Astrocyte (in vitro differentiated cells and primary cell): ENCODE measurements at regions not wholly inside any gene's neighbourhood (a gene's known extent, or its start where the extent isn't known, plus 50 kb on each side); places are given as distances from the start of the nearest gene placed in this dataset.

Experiments
- DNase-seq: peaks from one replicate; pipeline ENCODE4 v3.0.0-alpha.2; 2010; ENCODE audit warnings: low read depth
- FAIRE-seq: peaks from 2 replicates; lab custom pipeline; 2011; peaks lifted over from hg19 to GRCh38; lab: Jason Lieb, UNC
- H2AFZ ChIP-seq: 2 replicates; pipeline ENCODE4 v1.6.0; 2012; ENCODE audit warnings: low read depth, low read length, inconsistent platforms
- H3K27ac ChIP-seq: 2 replicates; pipeline ENCODE4 v1.5.1; 2011; ENCODE audit warnings: low read depth, low read length, inconsistent platforms
- H3K27me3 ChIP-seq: 2 replicates; pipeline ENCODE4 v1.6.0; 2011; ENCODE audit warnings: low read length, inconsistent platforms; ENCODE audit not compliant: insufficient read depth
- H3K36me3 ChIP-seq: 2 replicates; pipeline ENCODE4 v1.5.1; 2011; ENCODE audit warnings: low read length, inconsistent platforms; ENCODE audit not compliant: insufficient read depth
- H3K4me1 ChIP-seq: 2 replicates; pipeline ENCODE4 v1.5.1; 2011; ENCODE audit warnings: low read length, inconsistent platforms; ENCODE audit not compliant: insufficient read depth
- H3K4me2 ChIP-seq: 2 replicates; pipeline ENCODE4 v1.6.0; 2012; ENCODE audit warnings: low read length, inconsistent platforms
- H3K4me3 ChIP-seq: 2 replicates; pipeline ENCODE4 v1.5.1; 2011; ENCODE audit warnings: low read depth, mild to moderate bottlenecking, low read length, inconsistent platforms; ENCODE audit not compliant: insufficient read depth
- H3K79me2 ChIP-seq: 2 replicates; pipeline ENCODE4 v1.6.0; 2012; ENCODE audit warnings: mild to moderate bottlenecking, low read length, inconsistent platforms; ENCODE audit not compliant: insufficient read depth
- H3K9ac ChIP-seq: 2 replicates; pipeline ENCODE4 v1.6.0; 2012; ENCODE audit warnings: mild to moderate bottlenecking, low read length, inconsistent platforms
- H3K9me3 ChIP-seq: 2 replicates; pipeline ENCODE4 v1.5.1; 2012; ENCODE audit warnings: low read depth, mild to moderate bottlenecking, low read length, inconsistent platforms; ENCODE audit not compliant: insufficient read depth
- H4K20me1 ChIP-seq: 2 replicates; pipeline ENCODE4 v1.6.0; 2012; ENCODE audit warnings: low read length, inconsistent platforms; ENCODE audit not compliant: insufficient read depth
- H3K27ac Mint-ChIP-seq: one replicate; pipeline ENCODE4 v1.8.0; 2021; ENCODE audit warnings: mild to moderate bottlenecking, mixed read lengths; ENCODE audit not compliant: unreplicated experiment
- H3K27me3 Mint-ChIP-seq: one replicate; pipeline ENCODE4 v1.8.0; 2021; ENCODE audit warnings: low read depth, mixed read lengths; ENCODE audit not compliant: unreplicated experiment
- H3K36me3 Mint-ChIP-seq: one replicate; pipeline ENCODE4 v1.8.0; 2021; ENCODE audit warnings: low read depth, mixed read lengths; ENCODE audit not compliant: unreplicated experiment
- H3K4me1 Mint-ChIP-seq: one replicate; pipeline ENCODE4 v1.8.0; 2021; ENCODE audit warnings: low read depth, mixed read lengths; ENCODE audit not compliant: unreplicated experiment
- H3K4me3 Mint-ChIP-seq: one replicate; pipeline ENCODE4 v1.8.0; 2021; ENCODE audit warnings: mild to moderate bottlenecking, moderate library complexity, mixed read lengths; ENCODE audit not compliant: unreplicated experiment
- H3K9me3 Mint-ChIP-seq: one replicate; pipeline ENCODE4 v1.8.0; 2021; ENCODE audit warnings: mild to moderate bottlenecking, mixed read lengths; ENCODE audit not compliant: unreplicated experiment
- EZH2 ChIP-seq: IDR thresholded peaks from 2 replicates; pipeline ENCODE4 v1.6.1; 2012; ENCODE audit warnings: mild to moderate bottlenecking, low read length, inconsistent platforms; ENCODE audit not compliant: insufficient read depth
- TF ChIP-seq, protein P1 (sequence below): IDR thresholded peaks from 2 replicates; pipeline ENCODE4 v1.5.1; 2011; ENCODE audit warnings: low read depth, mild to moderate bottlenecking, inconsistent platforms, low read length, moderate library complexity; ENCODE audit not compliant: insufficient read depth

DNA sequence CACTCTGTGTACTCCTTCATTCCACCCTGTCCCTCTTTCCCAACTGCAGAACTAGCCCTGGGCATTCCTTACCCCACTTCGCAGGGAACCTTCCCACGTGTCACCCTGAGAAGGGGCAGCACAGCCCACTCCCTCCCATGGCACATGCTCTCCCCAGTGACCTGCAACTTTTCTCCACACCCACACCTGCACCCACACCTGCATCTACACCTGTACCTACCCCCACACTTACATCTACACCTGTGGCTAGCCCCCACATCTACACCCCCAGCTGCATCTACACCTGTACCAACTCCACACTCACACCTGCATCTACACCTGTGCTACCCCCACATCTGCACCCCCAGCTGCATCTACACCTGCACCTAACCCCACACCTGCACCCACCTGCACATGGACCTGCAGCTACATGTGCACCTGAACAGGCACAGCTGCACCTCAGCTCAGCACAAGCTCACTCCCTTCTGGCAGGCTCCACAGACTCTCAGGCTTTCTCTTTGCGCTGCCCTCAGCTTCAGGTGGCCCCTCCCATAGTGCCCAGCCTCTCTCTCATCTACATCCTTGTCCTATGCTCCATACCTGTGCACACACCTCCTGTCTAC lies 234.1 kb downstream of the TUBA3C start:
- H4K20me1 ChIP-seq, result no peaks in the 10 kb centered on the region
- no peak overlapping the region for H3K9ac ChIP-seq
- H3K36me3 Mint-ChIP-seq, result no peaks in the 10 kb centered on the region
- TF ChIP-seq EZH2, result no peak
- TF ChIP-seq, protein P1, sequence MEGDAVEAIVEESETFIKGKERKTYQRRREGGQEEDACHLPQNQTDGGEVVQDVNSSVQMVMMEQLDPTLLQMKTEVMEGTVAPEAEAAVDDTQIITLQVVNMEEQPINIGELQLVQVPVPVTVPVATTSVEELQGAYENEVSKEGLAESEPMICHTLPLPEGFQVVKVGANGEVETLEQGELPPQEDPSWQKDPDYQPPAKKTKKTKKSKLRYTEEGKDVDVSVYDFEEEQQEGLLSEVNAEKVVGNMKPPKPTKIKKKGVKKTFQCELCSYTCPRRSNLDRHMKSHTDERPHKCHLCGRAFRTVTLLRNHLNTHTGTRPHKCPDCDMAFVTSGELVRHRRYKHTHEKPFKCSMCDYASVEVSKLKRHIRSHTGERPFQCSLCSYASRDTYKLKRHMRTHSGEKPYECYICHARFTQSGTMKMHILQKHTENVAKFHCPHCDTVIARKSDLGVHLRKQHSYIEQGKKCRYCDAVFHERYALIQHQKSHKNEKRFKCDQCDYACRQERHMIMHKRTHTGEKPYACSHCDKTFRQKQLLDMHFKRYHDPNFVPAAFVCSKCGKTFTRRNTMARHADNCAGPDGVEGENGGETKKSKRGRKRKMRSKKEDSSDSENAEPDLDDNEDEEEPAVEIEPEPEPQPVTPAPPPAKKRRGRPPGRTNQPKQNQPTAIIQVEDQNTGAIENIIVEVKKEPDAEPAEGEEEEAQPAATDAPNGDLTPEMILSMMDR, result no peak
- no peak overlapping the region for H3K4me3 ChIP-seq
- H3K27ac Mint-ChIP-seq, result no peak overlapping the region
- no peaks in the 10 kb centered on the region for H3K4me1 ChIP-seq
- no peak overlapping the region for H3K27ac ChIP-seq
- no peaks in the 10 kb centered on the region for H3K27me3 Mint-ChIP-seq
- H3K9me3 Mint-ChIP-seq, result peaks cover 12% of the 10 kb centered on the region
- no peak overlapping the region for H3K4me2 ChIP-seq
- H3K36me3 ChIP-seq, result no peaks in the 10 kb centered on the region
- no peaks in the 10 kb centered on the region for H3K79me2 ChIP-seq
- DNase-seq (no peak), FAIRE-seq (no peak)
- H2AFZ ChIP-seq, result no peak overlapping the region
- H3K27me3 ChIP-seq, result no peaks in the 10 kb centered on the region
- H3K9me3 ChIP-seq, result peaks cover 8% of the 10 kb centered on the region
- no peak overlapping the region for H3K4me3 Mint-ChIP-seq
- no peaks in the 10 kb centered on the region for H3K4me1 Mint-ChIP-seq

DNA sequence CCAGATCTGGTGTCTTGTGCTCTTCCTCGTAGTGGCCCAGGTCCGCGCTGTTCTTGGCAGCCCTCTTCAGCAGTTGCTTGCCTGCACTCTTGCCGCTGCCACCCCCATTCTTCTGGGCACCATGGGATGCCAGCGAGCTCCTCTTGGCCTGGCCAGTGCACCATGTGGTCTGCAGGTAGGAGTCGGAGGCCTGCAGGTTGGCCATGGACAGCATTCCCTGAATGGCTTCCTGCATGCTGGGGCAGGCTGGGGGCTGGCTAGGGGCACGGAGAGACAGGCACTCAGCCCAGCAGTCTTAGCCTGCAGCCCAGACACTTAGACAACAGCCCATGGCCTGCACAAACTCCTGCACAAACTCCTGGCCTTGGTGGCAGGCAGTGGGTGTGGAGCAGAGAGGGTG lies 234.9 kb downstream of the TUBA3C start:
- no peaks in the 10 kb centered on the region for H3K27me3 Mint-ChIP-seq
- no peak for DNase-seq
- no peak overlapping the region for H3K27ac ChIP-seq
- H3K36me3 ChIP-seq, result no peaks in the 10 kb centered on the region
- no peak overlapping the region for H3K4me3 ChIP-seq
- H3K4me3 Mint-ChIP-seq, result no peak overlapping the region
- H3K4me1 Mint-ChIP-seq, result no peaks in the 10 kb centered on the region
- no peak for FAIRE-seq
- H3K27me3 ChIP-seq, result no peaks in the 10 kb centered on the region
- H3K36me3 Mint-ChIP-seq, result no peaks in the 10 kb centered on the region
- H3K27ac Mint-ChIP-seq, result no peak overlapping the region
- H4K20me1 ChIP-seq, result no peaks in the 10 kb centered on the region
- no peaks in the 10 kb centered on the region for H3K79me2 ChIP-seq
- H3K9ac ChIP-seq, result no peak overlapping the region
- no peak overlapping the region for H3K4me2 ChIP-seq
- H3K4me1 ChIP-seq, result no peaks in the 10 kb centered on the region
- H3K9me3 ChIP-seq, result peaks cover 8% of the 10 kb centered on the region
- TF ChIP-seq, protein P1, result no peak
- no peak for TF ChIP-seq EZH2
- peaks cover 7% of the 10 kb centered on the region for H3K9me3 Mint-ChIP-seq
- no peak overlapping the region for H2AFZ ChIP-seq

DNA sequence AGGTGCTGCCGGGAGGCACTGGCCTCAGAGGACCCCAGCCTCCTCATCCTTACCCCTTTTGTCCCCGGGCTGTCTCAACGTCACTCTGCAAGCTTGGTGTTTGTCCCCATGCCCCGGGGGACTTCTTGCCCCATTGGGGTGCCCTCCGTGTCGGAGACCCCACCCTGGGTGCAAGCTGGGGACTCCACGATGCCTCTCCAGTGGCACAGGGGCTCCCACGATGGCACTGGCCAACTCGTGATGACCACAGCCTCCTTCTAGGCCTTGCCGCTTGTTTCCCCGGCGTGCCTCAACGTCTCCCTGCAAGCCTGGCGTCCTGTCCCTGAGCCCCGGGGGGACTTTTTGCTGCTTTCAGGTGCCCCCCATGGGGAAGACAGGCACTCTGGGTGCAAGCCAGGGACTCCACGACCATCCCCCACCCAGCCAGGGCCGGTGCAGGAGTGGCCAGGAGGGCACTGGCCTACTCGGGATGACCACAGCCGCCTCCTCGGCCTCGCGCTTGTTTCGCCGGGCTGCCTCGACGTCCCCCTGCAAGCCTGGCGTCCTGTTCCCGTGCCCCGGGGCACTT lies 237.0 kb downstream of the TUBA3C start:
- Histone ChIP-seq H3K36me3 (no peaks in the 10 kb centered on the region), H3K4me2 (no peak overlapping the region), H3K79me2 (no peaks in the 10 kb centered on the region), H3K27ac (no peak overlapping the region), H3K27me3 (no peaks in the 10 kb centered on the region), H4K20me1 (no peaks in the 10 kb centered on the region), H3K4me3 (no peak overlapping the region), H3K4me1 (no peaks in the 10 kb centered on the region), H3K9me3 (peaks cover 4% of the 10 kb centered on the region), H3K9ac (no peak overlapping the region), H2AFZ (no peak overlapping the region)
- Mint-ChIP-seq H3K9me3 (peaks cover 6% of the 10 kb centered on the region), H3K27ac (no peak overlapping the region), H3K4me3 (no peak overlapping the region), H3K27me3 (no peaks in the 10 kb centered on the region), H3K36me3 (no peaks in the 10 kb centered on the region), H3K4me1 (no peaks in the 10 kb centered on the region)
- no peak for TF ChIP-seq EZH2
- TF ChIP-seq, protein P1, result no peak
- FAIRE-seq (no peak), DNase-seq (no peak)
